ENCODE measurements at regions not wholly inside any gene's neighbourhood (a gene's known extent, or its start where the extent isn't known, plus 50 kb on each side); places are given as distances from the start of the nearest gene placed in this dataset.

- no peak for DNase-seq
Observed at GRCh38 chr12:91373086-91373485, 190.5 kb upstream of the DCN start.

- no peak for DNase-seq
Observed at GRCh38 chr12:91370086-91370868, 187.7 kb upstream of the DCN start.

GRCh38 chr12:91368613-91369012, 186.0 kb upstream of the DCN start:
- DNase-seq = no peak

- DNase-seq = no peak
Observed at GRCh38 chr12:91367234-91367849, 184.7 kb upstream of the DCN start.

GRCh38 chr12:91364471-91365184, 182.0 kb upstream of the DCN start:
- DNase-seq = no peak

- no peak for DNase-seq
Observed at GRCh38 chr12:91361864-91362263, 179.2 kb upstream of the DCN start.

GRCh38 chr12:91357381-91357780, 174.8 kb upstream of the DCN start:
- no peak for DNase-seq

- no peak for DNase-seq
Observed at GRCh38 chr12:91356405-91356804, 173.8 kb upstream of the DCN start.

- DNase-seq = no peak
Observed at GRCh38 chr12:91355150-91356006, 172.8 kb upstream of the DCN start.

GRCh38 chr12:91353266-91353665, 170.6 kb upstream of the DCN start:
- no peak for DNase-seq

GRCh38 chr12:91349476-91349875, 166.9 kb upstream of the DCN start:
- no peak for DNase-seq

- no peak for DNase-seq
Observed at GRCh38 chr12:91347481-91348214, 165.0 kb upstream of the DCN start.

GRCh38 chr12:91346827-91347226, 164.2 kb upstream of the DCN start:
- no peak for DNase-seq

- DNase-seq = no peak
Observed at GRCh38 chr12:91344408-91344807, 161.8 kb upstream of the DCN start.

GRCh38 chr12:91343010-91343409, 160.4 kb upstream of the DCN start:
- no peak for DNase-seq

- DNase-seq = no peak
Observed at GRCh38 chr12:91339106-91339505, 156.5 kb upstream of the DCN start.

- no peak for DNase-seq
Observed at GRCh38 chr12:91335699-91336098, 153.1 kb upstream of the DCN start.

GRCh38 chr12:91333966-91334365, 151.3 kb upstream of the DCN start:
- DNase-seq = no peak

- DNase-seq = no peak
Observed at GRCh38 chr12:91332302-91332701, 149.7 kb upstream of the DCN start.

GRCh38 chr12:91331371-91331770, 148.8 kb upstream of the DCN start:
- DNase-seq = no peak

GRCh38 chr12:91328451-91328850, 145.8 kb upstream of the DCN start:
- no peak for DNase-seq

- no peak for DNase-seq
Observed at GRCh38 chr12:91327889-91328288, 145.3 kb upstream of the DCN start.

Measured in SHP77 treated with DMSO at 0.1 percent for 48 hours (cell line).